Activated naive CD4-positive, alpha-beta T cell treated with anti-CD3 and anti-CD28 coated beads, Interleukin-2, amount 50 U/mL, for 72 hours (primary cell): ENCODE measurements at regions not wholly inside any gene's neighbourhood (a gene's known extent, or its start where the extent isn't known, plus 50 kb on each side); places are given as distances from the start of the nearest gene placed in this dataset.
"Not testable (repeated sequence)": the region's sequence is repeated elsewhere in the genome, so short reads cannot be mapped to it uniquely, and the experiment has no call there.

ENCODE experiments used
- ATAC-seq, 2 donors: fragments of 150-1000 bp; cut with Tn5 transposase; 2 replicates each; pipeline ENCODE4 v1.10.0; 2021; ENCODE audit warnings: mild to moderate bottlenecking in 2 of 2, moderate library complexity in 2 of 2
- DNase-seq, 2 donors: peaks; one replicate each; pipeline ENCODE4 v3.0.0; 2021 to 2022; ENCODE audit warnings: low spot score in 2 of 2
- H3K27ac Mint-ChIP-seq, 2 donors: one replicate each; pipeline ENCODE4 v1.8.0; 2022; ENCODE audit warnings: mild to moderate bottlenecking in 2 of 2, mixed read lengths in 2 of 2
- H3K36me3 Mint-ChIP-seq, 2 donors: one replicate each; pipeline ENCODE4 v1.8.0; 2022; ENCODE audit warnings: mixed read lengths in 2 of 2
- H3K9me3 Mint-ChIP-seq, 2 donors: one replicate each; pipeline ENCODE4 v1.8.0; 2022; ENCODE audit warnings: mixed read lengths in 2 of 2

- ATAC-seq = no peak
- no peak overlapping the region for H3K27ac Mint-ChIP-seq
- no peaks in the 10 kb centered on the region for H3K36me3 Mint-ChIP-seq
- H3K9me3 Mint-ChIP-seq = no peaks in the 10 kb centered on the region
- no peak for DNase-seq
Measured at GRCh38 chr1:232149287-232150201, 480.4 kb downstream of the SIPA1L2 start.

GRCh38 chr1:232147215-232147614, 482.7 kb downstream of the SIPA1L2 start:
- DNase-seq (no peak), ATAC-seq (no peak)
- no peaks in the 10 kb centered on the region for H3K9me3 Mint-ChIP-seq
- no peaks in the 10 kb centered on the region for H3K36me3 Mint-ChIP-seq
- H3K27ac Mint-ChIP-seq = no peak overlapping the region

- no peaks in the 10 kb centered on the region for H3K9me3 Mint-ChIP-seq
- no peak for ATAC-seq
- no peak overlapping the region for H3K27ac Mint-ChIP-seq
- no peaks in the 10 kb centered on the region for H3K36me3 Mint-ChIP-seq
- DNase-seq = no peak
Measured at GRCh38 chr1:232146514-232146913, 483.4 kb downstream of the SIPA1L2 start.

GRCh38 chr1:232145768-232146167, 484.2 kb downstream of the SIPA1L2 start:
- DNase-seq = no peak
- Mint-ChIP-seq H3K27ac (no peak overlapping the region), H3K36me3 (no peaks in the 10 kb centered on the region), H3K9me3 (peaks cover 0 to 2% of the 10 kb centered on the region in 2 donors)
- ATAC-seq = no peak

DNA sequence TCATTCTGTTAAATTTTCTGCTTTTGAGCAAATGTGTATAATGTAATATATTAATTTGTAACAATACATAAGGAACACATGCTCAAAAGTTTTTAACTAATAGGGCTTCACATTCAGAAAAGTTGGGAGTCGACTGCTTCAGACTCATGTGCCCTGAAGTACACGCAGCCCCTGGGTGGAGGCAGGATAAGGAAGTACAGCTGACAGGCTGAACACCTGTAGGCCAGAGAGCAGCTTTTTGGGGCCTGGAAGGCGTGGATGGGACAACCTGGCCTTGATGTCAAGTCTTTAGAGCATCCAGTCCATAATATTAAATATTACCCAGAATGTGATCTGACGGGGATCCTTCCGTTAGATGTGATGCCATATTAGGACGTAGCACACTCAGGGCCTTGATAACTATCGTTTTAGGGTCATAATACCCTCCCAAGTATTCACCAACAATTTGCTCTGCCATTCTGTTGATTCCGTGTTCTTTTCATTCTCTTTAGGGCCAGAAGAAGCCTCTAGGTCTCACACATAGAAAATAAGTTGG, 485.2 kb downstream of the SIPA1L2 start:
- ATAC-seq (no peak), DNase-seq (no peak)
- Mint-ChIP-seq H3K27ac (no peak overlapping the region), H3K9me3 (peaks cover 0 to 4% of the 10 kb centered on the region in 2 donors), H3K36me3 (no peaks in the 10 kb centered on the region)

GRCh38 chr1:232143315-232143886, 486.5 kb downstream of the SIPA1L2 start:
- Mint-ChIP-seq H3K36me3 (no peaks in the 10 kb centered on the region), H3K9me3 (peaks cover 0 to 4% of the 10 kb centered on the region in 2 donors), H3K27ac (no peak overlapping the region)
- ATAC-seq (no peak), DNase-seq (no peak)

DNA sequence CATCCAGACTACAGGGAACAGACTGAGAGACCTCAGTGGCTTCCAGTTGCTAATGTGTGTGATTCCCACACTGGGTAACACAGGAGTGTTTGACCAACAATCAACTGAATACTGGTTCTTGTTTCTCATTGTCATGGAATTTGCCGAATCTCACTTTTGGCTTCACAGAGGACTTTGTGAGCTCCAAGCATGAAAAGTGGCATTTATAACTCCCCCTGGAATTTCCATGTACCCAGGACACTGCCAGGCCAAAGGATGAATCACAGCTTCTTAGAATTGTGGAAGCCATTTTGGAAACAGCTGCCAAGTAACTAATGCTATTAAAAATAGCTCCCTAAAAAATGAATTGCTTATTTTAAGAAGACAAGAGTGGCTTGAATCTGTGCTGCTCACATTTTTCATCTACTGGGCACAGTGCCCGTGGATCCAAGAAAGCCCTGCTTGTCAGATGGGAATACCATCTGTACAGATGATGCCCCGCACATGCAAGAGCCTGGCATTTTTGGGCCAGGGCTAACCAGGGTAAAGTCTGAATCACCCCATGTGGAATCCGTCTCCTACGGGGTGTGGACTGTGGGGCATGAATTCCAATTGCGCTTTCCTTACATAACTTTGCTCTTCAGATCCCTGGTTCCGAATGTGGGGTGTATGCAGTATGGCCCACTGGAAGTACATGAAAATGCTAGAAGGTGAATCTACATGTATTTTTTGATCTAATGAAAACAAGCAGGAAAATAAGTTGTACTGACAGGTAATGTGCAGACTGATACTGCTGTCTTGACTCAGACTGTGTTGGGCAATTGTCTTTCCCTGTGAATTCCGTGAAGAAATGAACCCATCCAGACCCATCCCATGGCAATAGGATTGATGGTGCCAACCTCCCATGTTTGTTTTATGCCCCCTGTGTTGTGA, 487.3 kb downstream of the SIPA1L2 start:
- ATAC-seq = no peak
- Mint-ChIP-seq H3K9me3 (peaks cover 0 to 4% of the 10 kb centered on the region in 2 donors), H3K36me3 (no peaks in the 10 kb centered on the region), H3K27ac (no peak overlapping the region)
- no peak for DNase-seq

DNA sequence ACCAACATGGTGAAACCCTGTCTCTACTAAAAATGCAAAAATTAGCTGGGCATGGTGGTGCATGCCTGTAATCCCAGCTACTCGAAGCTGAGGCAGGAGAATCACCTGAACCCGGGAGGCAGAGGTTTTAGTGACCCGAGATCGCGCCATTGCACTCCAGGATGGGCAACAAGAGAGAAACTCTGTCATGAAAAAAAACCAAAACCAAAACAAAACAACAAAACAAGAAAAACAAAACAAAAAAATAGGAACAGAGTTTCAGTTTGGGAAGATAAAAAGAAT, 488.8 kb downstream of the SIPA1L2 start:
- H3K27ac Mint-ChIP-seq, DNase-seq, ATAC-seq, H3K9me3 Mint-ChIP-seq, H3K36me3 Mint-ChIP-seq: not testable (repeated sequence)

DNA sequence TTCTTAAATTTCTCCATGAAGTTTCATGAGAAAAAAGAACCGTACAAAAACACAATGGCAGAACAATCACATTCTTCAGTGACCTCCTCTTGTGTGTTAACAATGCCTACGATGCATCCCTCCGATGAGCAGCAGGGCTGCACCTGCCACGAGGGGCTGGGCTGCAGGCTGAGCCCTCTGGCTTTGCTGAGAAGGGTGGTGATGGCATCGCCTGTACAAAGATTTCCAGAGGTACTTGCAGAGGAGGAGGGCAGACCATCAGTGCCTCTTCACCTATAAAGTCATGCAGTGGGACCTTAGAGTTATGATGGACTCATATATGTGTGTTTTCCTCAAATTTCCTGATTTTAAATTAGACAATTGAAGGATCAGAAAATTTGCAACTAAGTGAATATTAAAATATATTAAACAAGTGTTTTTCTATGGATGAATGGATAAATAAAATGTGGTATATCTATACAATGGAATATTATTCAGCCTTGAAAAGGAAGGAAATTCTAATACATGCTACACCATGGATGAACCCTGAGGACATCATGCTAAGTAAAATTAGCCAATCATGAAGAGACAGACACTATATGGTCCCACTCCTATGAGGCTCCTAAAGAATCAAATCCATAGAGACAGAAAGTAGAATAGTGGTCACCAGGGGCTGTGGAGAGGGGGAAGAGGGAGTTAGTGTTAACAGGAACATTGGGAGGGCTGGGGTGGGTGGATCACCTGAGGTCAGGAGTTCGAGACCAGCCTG, 489.3 kb downstream of the SIPA1L2 start:
- DNase-seq (no peak), ATAC-seq (no peak)
- Mint-ChIP-seq H3K36me3 (no peaks in the 10 kb centered on the region), H3K9me3 (peaks cover 0 to 4% of the 10 kb centered on the region in 2 donors), H3K27ac (no peak overlapping the region)

DNA sequence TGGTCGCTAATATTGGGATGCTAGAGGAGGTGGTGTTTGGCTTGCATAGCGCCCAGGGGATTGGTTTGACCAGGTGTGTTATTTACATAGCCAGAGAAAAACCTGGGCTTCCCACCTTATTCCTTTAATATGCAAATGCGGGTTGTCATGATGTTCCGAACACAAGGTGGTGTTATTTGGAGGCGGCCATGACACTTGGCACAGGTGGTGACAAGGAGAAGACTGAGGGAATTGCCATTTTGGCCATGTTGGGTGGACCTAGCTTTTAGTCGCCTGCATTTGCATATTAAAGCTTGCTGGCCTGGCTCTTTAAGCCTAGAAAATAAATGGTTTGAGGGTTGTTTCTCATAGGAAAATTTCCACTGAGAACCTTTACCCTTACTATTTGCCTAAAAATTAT, 490.5 kb downstream of the SIPA1L2 start:
- no peak for DNase-seq
- Mint-ChIP-seq H3K36me3 (no peaks in the 10 kb centered on the region), H3K9me3 (peaks cover 0 to 4% of the 10 kb centered on the region in 2 donors), H3K27ac (no peak overlapping the region)
- no peak for ATAC-seq

- DNase-seq = no peak
- H3K36me3 Mint-ChIP-seq = no peaks in the 10 kb centered on the region
- H3K9me3 Mint-ChIP-seq = peaks cover 0 to 4% of the 10 kb centered on the region in 2 donors
- no peak overlapping the region for H3K27ac Mint-ChIP-seq
- ATAC-seq = no peak
Measured at GRCh38 chr1:232138044-232138443, 491.9 kb downstream of the SIPA1L2 start.

- DNase-seq (no peak), ATAC-seq (no peak)
- peaks cover 0 to 4% of the 10 kb centered on the region in 2 donors for H3K9me3 Mint-ChIP-seq
- H3K27ac Mint-ChIP-seq = no peak overlapping the region
- H3K36me3 Mint-ChIP-seq = no peaks in the 10 kb centered on the region
Measured at GRCh38 chr1:232137066-232137465, 492.9 kb downstream of the SIPA1L2 start.

DNA sequence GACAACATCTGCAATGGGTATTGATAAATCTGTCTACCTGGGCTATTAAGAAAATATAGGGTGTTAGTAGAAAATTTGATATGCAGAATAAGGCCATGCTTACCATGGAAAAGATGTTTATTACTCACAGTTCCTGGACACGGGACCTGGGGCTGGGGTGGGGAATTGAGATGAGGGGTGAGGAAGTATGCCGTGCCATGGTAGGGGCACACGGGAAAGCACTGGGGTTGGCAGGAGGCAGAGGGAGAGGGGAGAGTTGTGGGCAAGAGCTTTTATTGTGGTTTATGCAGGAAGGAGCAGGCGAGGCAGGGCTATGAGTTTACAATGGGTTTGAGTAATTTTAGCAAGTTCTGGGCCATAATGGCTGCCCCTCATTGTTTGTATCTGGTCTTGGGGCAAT, 493.8 kb downstream of the SIPA1L2 start:
- Mint-ChIP-seq H3K36me3 (no peaks in the 10 kb centered on the region), H3K27ac (no peak overlapping the region), H3K9me3 (peaks cover 0 to 9% of the 10 kb centered on the region in 2 donors)
- DNase-seq (no peak), ATAC-seq (no peak)

- Mint-ChIP-seq H3K27ac (no peak overlapping the region), H3K36me3 (no peaks in the 10 kb centered on the region), H3K9me3 (peaks cover 0 to 7% of the 10 kb centered on the region in 2 donors)
- ATAC-seq (no peak), DNase-seq (no peak)
Measured at GRCh38 chr1:232134365-232134764, 495.6 kb downstream of the SIPA1L2 start.

DNA sequence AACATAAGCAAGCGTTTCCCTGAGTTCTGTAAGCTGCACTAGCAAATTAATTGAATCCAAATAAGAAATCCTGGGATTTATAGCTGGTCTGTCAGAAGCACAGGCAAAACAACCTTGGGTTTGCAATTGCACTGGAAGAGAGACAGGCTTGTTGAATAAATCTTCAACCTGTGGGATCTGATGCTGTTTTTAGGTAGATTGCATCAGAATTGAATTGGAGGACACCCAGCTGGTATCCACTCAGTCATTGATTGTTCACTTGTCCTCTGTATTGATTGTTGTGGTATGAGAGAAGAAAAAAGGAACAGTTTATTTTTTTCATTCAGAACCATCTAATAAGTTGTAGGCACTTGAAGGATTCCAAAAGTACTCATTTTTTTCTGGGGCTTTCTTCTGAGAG, 497.4 kb downstream of the SIPA1L2 start:
- no peak overlapping the region for H3K27ac Mint-ChIP-seq
- H3K9me3 Mint-ChIP-seq = peaks cover 1 to 12% of the 10 kb centered on the region in 2 donors
- peaks cover 0 to 8% of the 10 kb centered on the region in 2 donors for H3K36me3 Mint-ChIP-seq
- DNase-seq = no peak
- ATAC-seq = no peak

- DNase-seq = no peak
- Mint-ChIP-seq H3K27ac (no peak overlapping the region), H3K36me3 (peaks cover 0 to 8% of the 10 kb centered on the region in 2 donors), H3K9me3 (peaks cover 3 to 12% of the 10 kb centered on the region in 2 donors)
- no peak for ATAC-seq
Measured at GRCh38 chr1:232131715-232132391, 498.1 kb downstream of the SIPA1L2 start.
